ENCODE measurements at regions not wholly inside any gene's neighbourhood (a gene's known extent, or its start where the extent isn't known, plus 50 kb on each side); places are given as distances from the start of the nearest gene placed in this dataset.
A peak's percentile ranks its signal among the peaks of the same experiment; 100 is the strongest.

DNA sequence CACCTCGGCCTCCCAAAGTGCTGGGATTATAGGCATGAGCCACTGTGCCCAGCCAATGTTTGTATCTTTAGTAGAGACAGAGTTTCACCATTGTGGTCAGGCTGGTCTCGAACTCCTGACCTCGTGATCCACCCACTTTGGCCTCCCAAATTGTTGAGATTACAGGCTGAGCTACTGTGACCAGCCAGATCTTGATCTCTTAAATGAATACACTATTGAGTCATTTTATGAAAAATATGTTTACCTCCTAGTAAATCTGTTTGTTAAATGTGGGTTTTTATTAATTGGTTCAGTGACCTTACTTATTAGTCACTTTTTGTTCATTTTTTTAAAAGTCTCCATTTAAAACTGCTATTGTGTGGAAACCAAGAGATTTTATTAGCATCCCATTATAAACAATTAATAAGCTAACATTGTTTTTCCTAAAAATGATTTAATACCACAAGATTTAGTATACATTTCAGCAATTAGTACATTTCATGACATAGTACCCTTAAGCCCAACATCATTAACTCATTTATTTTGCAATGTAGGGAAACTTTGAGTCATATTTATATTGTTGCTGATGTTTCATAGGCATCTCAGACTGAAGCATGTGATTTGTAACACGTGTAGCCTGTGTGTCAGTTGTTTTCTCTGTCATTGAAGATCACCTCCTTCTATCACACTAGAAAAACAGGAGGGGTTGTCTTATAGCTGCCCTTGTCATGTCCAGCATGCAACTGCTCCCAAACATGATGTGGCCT is 261.2 kb downstream of the TAF11L14 start:
- no peak for DNase-seq

GRCh38 chr5:17896605-17897004 is 262.3 kb downstream of the TAF11L14 start:
- DNase-seq: no peak

DNA sequence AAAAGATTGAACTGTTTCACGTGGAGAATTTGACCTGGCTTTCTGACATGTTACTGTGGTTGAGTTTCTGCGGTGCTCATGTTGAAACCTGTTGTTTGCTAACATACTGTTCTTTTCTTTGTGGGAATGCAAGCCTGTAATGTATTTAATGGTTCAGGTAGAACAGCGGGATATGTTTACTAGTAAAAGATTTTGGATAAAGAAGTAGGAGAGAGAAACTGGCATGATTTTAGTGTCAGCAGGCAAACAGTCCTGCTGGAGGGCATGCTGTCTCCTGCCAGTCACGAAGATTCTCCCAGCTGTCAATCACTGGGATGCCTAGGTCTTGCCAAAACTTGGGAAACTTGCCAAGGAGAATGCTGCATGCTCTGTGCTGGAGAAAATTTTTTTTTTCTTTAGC is 263.5 kb downstream of the TAF11L14 start:
- peak; percentile 9 for DNase-seq

DNA sequence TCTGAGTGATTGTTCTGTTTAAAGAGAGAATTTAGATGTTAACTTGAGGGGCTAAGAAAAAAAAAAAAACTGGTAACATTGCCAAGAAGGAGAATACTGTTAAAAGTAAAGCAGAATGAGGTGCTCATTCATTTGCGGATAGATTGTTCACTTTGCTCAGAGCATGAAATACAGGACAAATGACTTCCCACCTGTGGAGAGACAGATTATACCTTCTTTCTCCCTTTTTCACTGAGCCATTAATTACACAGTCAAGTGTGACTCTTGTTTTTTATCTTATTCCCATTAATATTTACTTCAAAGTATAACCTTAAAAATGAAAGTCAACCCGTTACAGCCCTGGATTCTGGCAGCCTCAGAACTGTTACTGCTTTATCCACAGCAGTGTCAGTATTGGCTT is 264.5 kb downstream of the TAF11L14 start:
- no peak for DNase-seq

- no peak for DNase-seq
These were observed 272.8 kb downstream of the TAF11L14 start for GRCh38 chr5:17907094-17907493.

- no peak for DNase-seq
These were observed 276.1 kb downstream of the TAF11L14 start for GRCh38 chr5:17910318-17910717.

DNA sequence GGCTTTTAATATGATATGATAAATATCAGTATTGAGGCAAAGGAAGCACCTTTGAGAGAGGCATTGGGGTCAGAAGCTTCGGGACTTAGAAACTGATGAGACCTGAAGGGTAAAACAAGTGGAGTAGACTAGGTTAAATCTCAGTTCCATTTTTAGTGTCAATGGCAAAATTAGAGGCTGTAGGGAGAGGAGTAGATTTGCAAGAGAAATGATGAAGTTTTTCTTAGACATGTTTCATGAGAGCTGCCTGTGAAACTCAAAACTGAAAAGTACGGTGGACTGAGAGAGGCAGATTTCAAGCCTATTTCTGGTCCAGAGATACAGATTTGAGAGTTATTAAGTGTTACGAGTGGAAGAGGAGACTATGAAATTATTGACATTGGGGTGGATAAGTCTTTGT is 278.5 kb downstream of the TAF11L14 start:
- DNase-seq: no peak

GRCh38 chr5:17916446-17916845 is 282.2 kb downstream of the TAF11L14 start:
- no peak for DNase-seq

GRCh38 chr5:17917465-17917864 is 283.2 kb downstream of the TAF11L14 start:
- DNase-seq: no peak

GRCh38 chr5:17918373-17919104 is 284.3 kb downstream of the TAF11L14 start:
- DNase-seq: peak; percentile 13

GRCh38 chr5:17925276-17925675 is 291.0 kb downstream of the TAF11L14 start:
- DNase-seq: no peak

- DNase-seq: peak; percentile 22
These were observed 294.3 kb downstream of the TAF11L14 start for GRCh38 chr5:17928581-17928981.

DNA sequence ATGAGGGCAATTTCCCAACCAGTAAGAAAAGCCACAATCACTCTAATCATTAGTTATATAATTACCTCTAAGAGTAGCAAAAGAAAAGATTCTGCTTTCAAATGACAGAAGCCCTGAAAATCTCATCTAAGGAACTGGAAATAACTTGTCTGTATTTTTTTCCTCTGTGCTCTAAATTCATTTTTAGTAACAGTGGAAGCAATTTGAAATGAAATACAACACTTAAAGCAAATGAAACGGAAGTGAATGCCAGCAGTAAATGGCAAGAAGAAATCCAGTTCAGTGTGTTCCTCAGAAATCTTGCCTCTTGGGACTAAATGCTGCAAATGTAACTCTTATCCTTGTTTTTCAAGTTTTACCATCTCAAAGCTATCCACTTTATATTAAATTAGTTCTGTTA is 294.9 kb downstream of the TAF11L14 start:
- peak; percentile 14 for DNase-seq

DNA sequence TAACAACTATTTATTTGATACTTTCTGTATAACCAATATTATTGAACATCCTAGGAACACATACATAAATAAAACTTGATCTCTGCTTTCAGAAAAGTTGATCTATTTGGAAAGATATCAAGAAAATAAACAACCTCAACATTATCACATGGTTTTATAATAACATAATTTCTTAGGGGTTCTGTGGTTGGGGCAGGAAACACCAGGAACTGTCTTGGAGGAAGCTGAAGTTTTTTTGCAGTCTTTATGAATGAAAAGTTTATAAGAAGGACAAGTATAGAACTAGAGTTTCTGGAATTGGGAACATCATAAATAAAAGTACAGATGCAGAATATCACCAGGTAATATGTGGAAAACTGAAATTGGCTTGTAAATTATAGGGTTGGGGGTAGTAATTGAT is 296.1 kb downstream of the TAF11L14 start:
- DNase-seq: no peak

- DNase-seq: no peak
These were observed 309.8 kb downstream of the TAF11L14 start for GRCh38 chr5:17944046-17944445.

GRCh38 chr5:17947029-17947428 is 312.8 kb downstream of the TAF11L14 start:
- DNase-seq: no peak

DNA sequence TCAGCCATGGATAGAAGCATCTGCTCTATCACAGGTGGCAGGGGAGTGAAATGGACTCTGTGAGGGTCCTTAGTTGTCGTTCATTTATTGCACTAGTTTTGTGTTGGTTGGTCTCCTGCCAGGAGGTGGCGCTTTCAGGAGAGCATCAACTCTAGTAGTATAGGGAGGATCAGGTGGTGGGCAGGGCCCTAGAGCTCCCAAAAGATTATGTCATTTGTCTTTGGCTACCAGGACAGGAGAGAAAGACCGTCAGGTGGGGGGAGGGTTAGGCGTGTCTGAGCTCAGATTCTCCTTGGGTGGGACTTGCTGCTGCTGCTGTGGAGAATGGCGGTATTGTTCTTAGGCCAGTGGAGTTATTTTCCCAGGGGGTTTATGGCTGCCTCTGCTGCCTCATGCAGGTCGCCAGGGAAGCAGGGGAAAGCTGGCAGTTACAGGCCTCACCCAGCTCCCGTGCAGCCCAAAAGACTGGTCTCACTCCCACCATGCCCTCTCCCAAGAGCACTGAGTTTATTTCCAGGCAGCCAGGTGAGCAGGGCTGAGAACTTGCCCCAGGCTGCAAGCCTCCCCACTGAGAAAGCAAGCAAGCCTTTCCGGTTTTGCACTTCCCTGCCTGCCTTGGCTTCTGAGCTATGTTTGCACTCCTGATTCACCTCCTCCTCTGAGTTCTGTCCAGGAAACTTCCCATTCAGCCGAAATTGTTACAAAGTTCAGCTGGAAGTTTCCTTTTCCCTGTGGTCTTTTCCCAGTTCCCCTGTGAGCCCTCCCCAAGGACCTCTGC is 317.3 kb downstream of the TAF11L14 start:
- no peak for DNase-seq

- no peak for DNase-seq
These were observed 318.0 kb downstream of the TAF11L14 start for GRCh38 chr5:17952231-17952630.

GRCh38 chr5:17964067-17964466 is 329.8 kb downstream of the TAF11L14 start:
- no peak for DNase-seq

DNA sequence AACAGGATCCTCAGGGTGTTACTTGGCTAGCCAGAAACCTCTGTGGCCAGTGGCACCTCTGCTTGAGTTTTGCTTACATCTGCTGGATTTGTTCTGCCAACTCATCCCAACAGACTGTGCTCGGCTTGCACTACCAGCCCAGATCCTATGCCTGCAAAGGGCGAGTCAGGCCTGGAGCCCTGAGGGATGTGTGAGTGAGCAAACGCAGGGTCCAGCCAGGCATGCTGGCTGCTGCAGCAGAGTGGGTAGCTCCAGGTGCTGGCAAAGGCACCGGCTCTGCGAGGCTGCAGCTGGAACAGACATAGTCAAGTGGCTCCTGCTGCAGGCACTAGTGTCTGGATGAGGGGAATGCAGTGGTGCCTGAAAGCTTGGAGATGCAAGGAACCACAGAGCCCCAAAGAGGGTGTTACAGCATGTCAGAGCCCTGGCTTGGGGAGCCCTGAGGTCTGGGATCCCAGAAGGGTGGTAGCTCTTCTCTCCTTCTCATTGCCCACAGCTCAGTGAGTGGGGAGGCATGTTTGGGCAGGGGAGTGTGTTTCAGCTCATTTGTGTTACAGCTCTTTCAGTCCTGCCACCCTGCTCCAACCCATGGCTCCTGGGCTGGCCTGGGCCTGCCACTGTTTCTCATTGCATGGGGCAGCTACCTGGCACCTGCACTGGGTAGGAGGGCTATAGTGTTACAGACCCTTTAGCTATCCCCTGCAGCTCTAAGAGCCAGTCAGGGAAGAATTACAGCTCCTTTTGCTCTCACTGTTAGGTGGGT is 332.6 kb downstream of the TAF11L14 start:
- DNase-seq: no peak

DNA sequence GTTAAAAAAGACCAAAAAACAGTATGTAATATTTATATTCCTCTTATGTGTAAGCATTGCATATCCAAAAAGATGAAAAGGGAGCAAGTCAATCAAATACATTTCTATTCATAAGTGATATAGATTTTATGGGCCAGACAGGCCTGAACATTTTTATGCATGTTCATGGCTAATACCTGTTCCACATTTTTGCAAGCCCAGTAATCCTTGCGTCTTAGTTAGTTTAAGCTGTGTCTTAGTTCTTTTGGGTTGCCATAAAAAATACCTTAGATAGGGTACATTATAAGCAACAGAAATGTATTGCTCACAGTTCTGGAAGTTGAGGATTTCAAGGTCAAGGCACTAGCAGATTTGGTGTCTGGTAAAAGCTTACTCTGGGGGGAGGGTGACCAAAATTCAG is 342.1 kb downstream of the TAF11L14 start:
- no peak for DNase-seq

GRCh38 chr5:17978954-17979353 is 344.7 kb downstream of the TAF11L14 start:
- no peak for DNase-seq

All from tongue (tissue), 1 donor.